Keratinocyte (primary cell): ENCODE measurements at regions not wholly inside any gene's neighbourhood (a gene's known extent, or its start where the extent isn't known, plus 50 kb on each side); places are given as distances from the start of the nearest gene placed in this dataset.

ENCODE experiments used
- DNase-seq: peaks from one replicate; pipeline ENCODE4 v3.0.0-alpha.2; 2011; ENCODE audit warnings: low read depth, missing footprints, low spot score
- FAIRE-seq: peaks from 2 replicates; lab custom pipeline; 2011; peaks lifted over from hg19 to GRCh38; lab: Jason Lieb, UNC
- H2AFZ ChIP-seq: 2 replicates; pipeline ENCODE4 v1.6.0; 2012; ENCODE audit warnings: low read length, control low read depth, inconsistent platforms; ENCODE audit not compliant: control insufficient read depth
- H3K27ac ChIP-seq: 2 replicates; pipeline ENCODE4 v1.5.1; 2011; ENCODE audit warnings: low read length; ENCODE audit not compliant: control insufficient read depth, insufficient read depth
- H3K27me3 ChIP-seq: 3 replicates; pipeline ENCODE4 v1.6.0; 2011; ENCODE audit warnings: low read length; ENCODE audit not compliant: control insufficient read depth, insufficient read depth; ENCODE audit errors: extremely low read depth
- H3K36me3 ChIP-seq, 2 experiments: 2 replicates in 1 of 2; 3 replicates in 1 of 2; pipeline ENCODE4 v1.5.1; 2011; ENCODE audit warnings: low read length in 2 of 2, mild to moderate bottlenecking in 1 of 2; ENCODE audit not compliant: control insufficient read depth in 2 of 2, insufficient read depth in 2 of 2; ENCODE audit errors: extremely low read depth in 1 of 2
- H3K4me1 ChIP-seq: 3 replicates; pipeline ENCODE4 v1.5.1; 2011; ENCODE audit warnings: low read length; ENCODE audit not compliant: control insufficient read depth, insufficient read depth; ENCODE audit errors: extremely low read depth
- H3K4me2 ChIP-seq: 3 replicates; pipeline ENCODE4 v1.6.0; 2011; ENCODE audit warnings: low read depth, low read length; ENCODE audit not compliant: control insufficient read depth, insufficient read depth; ENCODE audit errors: extremely low read depth
- H3K4me3 ChIP-seq, 3 experiments: fragments of 200-600 bp in 1 of 3; sonication (generic) in 1 of 3; 2 replicates in 2 of 3; 3 replicates in 1 of 3; pipeline ENCODE4 v1.5.1; 2011 to 2016; ENCODE audit warnings: low read length in 3 of 3, mild to moderate bottlenecking in 3 of 3, control low read depth in 2 of 3, inconsistent platforms in 1 of 3, low read depth in 1 of 3, mixed read lengths in 1 of 3, mixed run types in 1 of 3, moderate library complexity in 1 of 3; ENCODE audit not compliant: control insufficient read depth in 2 of 3, insufficient read depth in 2 of 3; ENCODE audit errors: extremely low read depth in 1 of 3
- H3K79me2 ChIP-seq: 2 replicates; pipeline ENCODE4 v1.6.0; 2012; ENCODE audit warnings: low read length; ENCODE audit not compliant: control insufficient read depth, insufficient read depth
- H3K9ac ChIP-seq: 3 replicates; pipeline ENCODE4 v1.6.0; 2011; ENCODE audit warnings: low read length; ENCODE audit not compliant: control insufficient read depth, insufficient read depth; ENCODE audit errors: extremely low read depth
- H3K9me1 ChIP-seq: 3 replicates; pipeline ENCODE4 v1.6.0; 2011; ENCODE audit warnings: low read length; ENCODE audit not compliant: control insufficient read depth, insufficient read depth; ENCODE audit errors: extremely low read depth
- H3K9me3 ChIP-seq: 2 replicates; pipeline ENCODE4 v1.5.1; 2012; ENCODE audit warnings: low read depth, low read length; ENCODE audit not compliant: control insufficient read depth
- H4K20me1 ChIP-seq: 3 replicates; pipeline ENCODE4 v1.6.0; 2011; ENCODE audit warnings: low read length; ENCODE audit not compliant: control insufficient read depth, insufficient read depth; ENCODE audit errors: extremely low read depth
- EZH2 ChIP-seq: IDR thresholded peaks from one replicate; pipeline ENCODE4 v1.6.1; 2012; ENCODE audit warnings: inconsistent platforms, mild to moderate bottlenecking, low read length, moderate library complexity
- dilution Hi-C: fragments of 300-500 bp; cut with MboI; formaldehyde crosslinking; loops from one replicate; pipeline ENCODE4 v1.7.0; 2020; ENCODE audit warnings: low sequenced_read_pairs; ENCODE audit not compliant: extremely low pct_ligation_motif_present
- TF ChIP-seq, protein P1 (sequence below), 3 experiments: IDR thresholded peaks in 1 of 3; conservative IDR thresholded peaks in 1 of 3; optimal IDR thresholded peaks in 1 of 3; 2 replicates in 2 of 3; 3 replicates in 1 of 3; pipeline versions ENCODE3 to v1.5.1; 2011; ENCODE audit warnings: low read length in 3 of 3, mild to moderate bottlenecking in 3 of 3, moderate library complexity in 2 of 3, control low read depth in 1 of 3, inconsistent platforms in 1 of 3; ENCODE audit not compliant: insufficient read depth in 2 of 3; ENCODE audit errors: extremely low read depth in 1 of 3

GRCh38 chr2:120787111-120787821 is 51.6 kb downstream of the GLI2 start:
- Histone ChIP-seq H3K9me3 (no peaks in the 10 kb centered on the region), H3K4me1 (peaks cover 35% of the 10 kb centered on the region), H3K79me2 (no peaks in the 10 kb centered on the region), H3K36me3 (no peaks in the 10 kb centered on the region), H3K4me3 (no peak overlapping the region), H3K27me3 (peaks cover 8% of the 10 kb centered on the region), H3K27ac (no peak overlapping the region), H3K4me2 (no peak overlapping the region), H3K9ac (no peak overlapping the region), H2AFZ (no peak overlapping the region), H4K20me1 (no peaks in the 10 kb centered on the region), H3K9me1 (no peaks in the 10 kb centered on the region)
- FAIRE-seq: no peak
- dilution Hi-C loops: no loop called here
- DNase-seq: no peak
- no peak for TF ChIP-seq EZH2
- TF ChIP-seq, protein P1, sequence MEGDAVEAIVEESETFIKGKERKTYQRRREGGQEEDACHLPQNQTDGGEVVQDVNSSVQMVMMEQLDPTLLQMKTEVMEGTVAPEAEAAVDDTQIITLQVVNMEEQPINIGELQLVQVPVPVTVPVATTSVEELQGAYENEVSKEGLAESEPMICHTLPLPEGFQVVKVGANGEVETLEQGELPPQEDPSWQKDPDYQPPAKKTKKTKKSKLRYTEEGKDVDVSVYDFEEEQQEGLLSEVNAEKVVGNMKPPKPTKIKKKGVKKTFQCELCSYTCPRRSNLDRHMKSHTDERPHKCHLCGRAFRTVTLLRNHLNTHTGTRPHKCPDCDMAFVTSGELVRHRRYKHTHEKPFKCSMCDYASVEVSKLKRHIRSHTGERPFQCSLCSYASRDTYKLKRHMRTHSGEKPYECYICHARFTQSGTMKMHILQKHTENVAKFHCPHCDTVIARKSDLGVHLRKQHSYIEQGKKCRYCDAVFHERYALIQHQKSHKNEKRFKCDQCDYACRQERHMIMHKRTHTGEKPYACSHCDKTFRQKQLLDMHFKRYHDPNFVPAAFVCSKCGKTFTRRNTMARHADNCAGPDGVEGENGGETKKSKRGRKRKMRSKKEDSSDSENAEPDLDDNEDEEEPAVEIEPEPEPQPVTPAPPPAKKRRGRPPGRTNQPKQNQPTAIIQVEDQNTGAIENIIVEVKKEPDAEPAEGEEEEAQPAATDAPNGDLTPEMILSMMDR (optimal IDR thresholded peaks at IDR 0.05 in 1 of 3, IDR thresholded peaks at IDR 0.05 in 1 of 3, conservative IDR thresholded peaks at IDR 0.05 in 1 of 3; ENCODE audit: extremely low read depth in 1 of 3, insufficient read depth in 2 of 3, low read length in 3 of 3): no peak

DNA sequence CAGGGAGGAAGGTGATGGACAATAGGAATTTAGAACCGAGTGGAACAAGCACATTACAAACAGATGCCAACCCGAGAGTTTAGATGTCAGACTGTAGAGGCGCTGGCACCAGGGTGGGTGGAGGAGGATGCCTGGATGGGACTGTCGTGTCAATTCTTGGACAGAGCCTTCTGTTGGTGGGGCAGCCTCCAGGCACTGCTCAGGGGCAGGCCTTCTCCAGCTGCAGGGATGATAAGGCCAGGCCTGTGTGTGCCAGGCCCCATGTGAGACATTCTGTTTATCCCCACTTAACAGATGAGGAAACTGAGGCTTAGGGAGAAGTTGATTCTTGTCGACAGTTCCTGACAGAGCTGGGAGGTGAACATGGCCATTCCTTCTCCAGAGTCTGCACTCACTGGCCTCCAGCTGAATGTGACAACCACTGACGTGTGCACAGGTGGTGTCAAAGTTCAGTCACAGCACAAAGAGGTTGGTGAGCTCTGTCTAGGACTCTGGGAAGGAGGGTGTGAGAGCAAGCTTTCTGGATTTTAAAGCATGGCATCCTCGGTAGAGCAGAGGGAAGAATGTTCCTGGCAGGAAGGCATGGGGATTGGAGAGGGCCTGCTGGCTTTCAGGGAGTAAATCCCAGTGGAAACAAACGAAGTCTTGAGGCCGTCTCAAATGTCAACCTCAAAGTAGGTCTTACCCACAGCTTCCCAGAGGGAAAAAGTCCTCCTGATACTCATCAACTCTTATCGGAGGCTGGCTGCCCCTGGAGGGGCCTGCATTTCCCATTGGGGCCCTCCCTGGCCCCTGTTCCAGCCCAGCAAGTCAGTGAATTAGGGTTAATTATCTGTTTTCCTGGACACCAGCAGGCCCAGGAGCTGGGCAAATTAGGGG is 52.4 kb downstream of the GLI2 start:
- FAIRE-seq: no peak
- Histone ChIP-seq H3K36me3 (no peaks in the 10 kb centered on the region), H3K79me2 (no peaks in the 10 kb centered on the region), H3K9me1 (no peaks in the 10 kb centered on the region), H3K9ac (no peak overlapping the region), H4K20me1 (no peaks in the 10 kb centered on the region), H3K27me3 (peaks cover 8% of the 10 kb centered on the region), H3K4me1 (peaks cover 35% of the 10 kb centered on the region), H3K27ac (no peak overlapping the region), H3K4me2 (no peak overlapping the region), H2AFZ (no peak overlapping the region), H3K4me3 (no peak overlapping the region), H3K9me3 (no peaks in the 10 kb centered on the region)
- TF ChIP-seq, protein P1 (optimal IDR thresholded peaks at IDR 0.05 in 1 of 3, IDR thresholded peaks at IDR 0.05 in 1 of 3, conservative IDR thresholded peaks at IDR 0.05 in 1 of 3; ENCODE audit: extremely low read depth in 1 of 3, insufficient read depth in 2 of 3, low read length in 3 of 3): no peak
- TF ChIP-seq EZH2: no peak
- dilution Hi-C loops: no loop called here
- no peak for DNase-seq
